H4 (cell line): ENCODE measurements at regions not wholly inside any gene's neighbourhood (a gene's known extent, or its start where the extent isn't known, plus 50 kb on each side); places are given as distances from the start of the nearest gene placed in this dataset.
"Not testable (repeated sequence)": the region's sequence is repeated elsewhere in the genome, so short reads cannot be mapped to it uniquely, and the experiment has no call there.

Source experiments
- DNase-seq: peaks from one replicate; pipeline ENCODE4 v3.0.0-alpha.2; 2015; ENCODE audit warnings: low spot score

- DNase-seq = no peak
Measured at GRCh38 chr6:3619800-3620199, 131.7 kb downstream of the PXDC1 start.

- no peak for DNase-seq
Measured at GRCh38 chr6:3619201-3619600, 132.3 kb downstream of the PXDC1 start.

- no peak for DNase-seq
Measured at GRCh38 chr6:3618642-3619041, 132.9 kb downstream of the PXDC1 start.

- no peak for DNase-seq
Measured at GRCh38 chr6:3617681-3618311, 133.7 kb downstream of the PXDC1 start.

- DNase-seq = no peak
Measured at GRCh38 chr6:3617192-3617631, 134.3 kb downstream of the PXDC1 start.

- no peak for DNase-seq
Measured at GRCh38 chr6:3616565-3617176, 134.8 kb downstream of the PXDC1 start.

- DNase-seq = no peak
Measured at GRCh38 chr6:3615391-3616380, 135.8 kb downstream of the PXDC1 start.

GRCh38 chr6:3614918-3615317 lies 136.6 kb downstream of the PXDC1 start:
- DNase-seq = no peak

GRCh38 chr6:3613565-3613964 lies 137.9 kb downstream of the PXDC1 start:
- not testable (repeated sequence) for DNase-seq

GRCh38 chr6:3612341-3613041 lies 139.0 kb downstream of the PXDC1 start:
- peak; percentile 64 for DNase-seq

GRCh38 chr6:3610921-3611320 lies 140.6 kb downstream of the PXDC1 start:
- no peak for DNase-seq

- peak; percentile 19 for DNase-seq
Measured at GRCh38 chr6:3610206-3610605, 141.3 kb downstream of the PXDC1 start.

GRCh38 chr6:3609388-3609787 lies 142.1 kb downstream of the PXDC1 start:
- DNase-seq = no peak

- no peak for DNase-seq
Measured at GRCh38 chr6:3608159-3608558, 143.4 kb downstream of the PXDC1 start.

GRCh38 chr6:3607599-3607998 lies 143.9 kb downstream of the PXDC1 start:
- DNase-seq = no peak

GRCh38 chr6:3607171-3607570 lies 144.3 kb downstream of the PXDC1 start:
- no peak for DNase-seq

- DNase-seq = no peak
Measured at GRCh38 chr6:3603340-3604130, 146.7 kb upstream of the SLC22A23 start.

GRCh38 chr6:3601570-3601969 lies 144.7 kb upstream of the SLC22A23 start:
- no peak for DNase-seq

GRCh38 chr6:3597500-3598064 lies 140.7 kb upstream of the SLC22A23 start:
- DNase-seq = no peak

- DNase-seq = no peak
Measured at GRCh38 chr6:3596766-3597165, 139.9 kb upstream of the SLC22A23 start.

GRCh38 chr6:3594201-3594600 lies 137.4 kb upstream of the SLC22A23 start:
- no peak for DNase-seq
